Brain pericyte (primary cell): ENCODE measurements at regions not wholly inside any gene's neighbourhood (a gene's known extent, or its start where the extent isn't known, plus 50 kb on each side); places are given as distances from the start of the nearest gene placed in this dataset.
A peak's percentile ranks its signal among the peaks of the same experiment; 100 is the strongest.
"Not testable (repeated sequence)": the region's sequence is repeated elsewhere in the genome, so short reads cannot be mapped to it uniquely, and the experiment has no call there.

Experiments
- DNase-seq: peaks from one replicate; pipeline ENCODE4 v3.0.0-alpha.2; 2012; ENCODE audit warnings: low read depth, low spot score

DNA sequence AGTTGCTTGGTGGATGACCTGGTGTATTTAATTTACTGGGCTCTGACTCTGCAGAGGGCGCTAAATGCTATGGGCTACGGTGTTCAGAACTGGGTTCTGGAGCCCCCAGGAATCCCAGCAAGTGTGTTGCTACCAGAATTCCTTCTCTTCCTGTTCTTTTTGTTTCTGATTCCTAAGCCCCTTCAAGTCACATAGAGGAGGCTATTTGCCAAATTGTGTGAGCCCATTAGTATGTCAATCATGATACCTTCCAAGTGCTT, 358.2 kb upstream of the SPRED2 start:
- no peak for DNase-seq

DNA sequence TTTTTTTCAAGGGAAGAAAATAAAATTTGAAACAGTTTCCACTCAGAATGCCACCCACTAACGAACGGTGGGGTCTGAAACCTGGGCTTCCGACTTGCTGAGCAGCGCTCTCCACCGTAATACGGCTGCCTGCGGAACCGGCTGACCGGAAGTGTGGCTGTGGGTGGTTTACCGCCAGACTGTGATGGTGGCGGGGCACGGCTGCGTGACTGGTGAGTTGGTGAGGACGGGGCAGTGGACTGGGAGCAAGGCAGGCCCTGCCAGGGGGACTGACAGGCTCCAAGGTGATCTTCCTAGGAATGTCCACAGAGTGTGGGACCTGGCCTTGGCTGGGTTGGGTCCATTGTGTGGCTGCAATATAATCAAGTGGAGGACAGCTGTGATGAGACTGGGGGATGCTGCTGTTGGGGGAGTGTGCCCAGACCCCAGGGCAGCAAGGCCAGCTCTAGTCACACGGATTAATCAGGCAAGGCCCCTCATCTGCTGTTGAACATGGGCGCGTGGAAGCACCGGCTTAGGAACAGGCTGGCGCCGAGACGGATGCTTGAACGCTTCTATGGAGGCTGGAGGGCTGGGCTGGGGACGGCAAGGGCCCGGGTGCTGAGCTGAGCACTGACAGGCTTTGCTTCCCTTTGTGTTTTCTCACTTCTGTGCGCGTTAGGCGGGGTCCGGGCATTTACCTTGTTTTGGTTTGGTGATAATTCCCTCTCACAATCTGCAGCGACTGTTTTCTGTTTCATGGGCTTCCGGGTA, 357.7 kb upstream of the SPRED2 start:
- DNase-seq: no peak

DNA sequence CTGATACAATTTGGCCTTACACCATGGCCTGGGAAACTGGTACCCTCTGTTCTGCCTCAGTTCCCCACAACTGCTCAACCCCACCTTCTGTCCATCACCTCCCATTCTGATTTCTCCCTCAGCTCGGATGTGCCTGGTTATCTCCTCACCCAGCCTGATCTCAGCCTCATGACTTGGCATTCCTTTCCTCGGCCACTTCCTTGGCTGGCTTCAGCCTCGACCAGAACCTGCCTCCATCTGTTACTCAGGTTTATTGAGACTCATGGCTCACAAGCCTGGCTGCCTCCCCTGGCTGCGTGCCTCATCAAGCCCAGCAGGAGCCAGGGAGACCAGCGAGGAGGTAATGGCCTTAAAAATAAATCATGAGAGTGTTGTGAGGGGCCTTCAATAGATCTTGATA, 356.2 kb upstream of the SPRED2 start:
- DNase-seq: no peak

DNA sequence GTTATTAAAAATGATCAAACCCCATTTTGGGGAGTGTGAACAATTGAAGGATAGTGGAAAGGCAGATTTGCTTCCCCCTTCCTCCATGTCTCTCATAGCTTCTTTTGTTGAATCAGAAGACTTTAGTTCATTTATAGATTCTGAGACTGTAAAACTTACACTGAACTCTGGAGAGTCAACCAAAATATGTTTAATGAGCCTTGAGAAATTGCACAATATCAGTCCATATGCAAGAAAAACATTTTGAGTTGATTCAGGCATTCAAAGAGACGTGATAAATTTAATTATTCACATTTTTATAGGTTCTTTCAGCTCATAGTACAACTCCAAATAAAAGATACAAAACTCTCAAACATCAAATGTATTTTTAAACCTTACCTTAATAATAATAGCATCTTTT, 354.4 kb upstream of the SPRED2 start:
- DNase-seq: no peak

- no peak for DNase-seq
Measured at GRCh38 chr2:65786007-65786717, 353.8 kb upstream of the SPRED2 start.

DNA sequence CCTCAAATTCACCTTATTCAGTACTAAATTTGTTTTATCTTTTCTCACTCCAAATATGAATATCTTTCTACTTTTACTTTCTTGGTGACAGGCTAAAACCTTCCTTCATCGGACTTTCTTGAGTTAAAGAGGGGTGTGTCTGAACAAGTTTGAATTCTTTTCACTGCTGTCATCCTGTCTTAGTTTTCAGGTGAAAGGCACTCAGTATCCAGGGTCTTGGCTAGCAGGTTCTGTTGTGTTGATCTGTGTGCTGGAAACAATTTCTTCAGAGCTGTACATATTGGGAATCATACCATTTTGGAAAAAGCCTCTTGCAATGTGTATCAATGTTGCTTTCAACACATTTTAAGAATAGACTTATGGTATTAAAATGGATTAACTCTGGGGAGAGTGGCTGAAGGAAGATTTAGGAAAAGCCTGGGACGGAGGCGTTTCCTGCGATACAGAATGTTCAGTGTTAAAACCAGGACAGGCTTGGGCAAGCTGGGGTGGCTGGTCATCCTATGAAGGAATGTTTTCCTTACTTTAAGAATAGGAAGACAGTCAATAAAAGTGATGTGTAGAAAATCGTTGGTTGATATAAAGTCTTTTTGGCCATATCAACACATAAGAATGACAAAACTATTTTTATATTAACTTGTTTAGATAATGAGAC, 350.7 kb upstream of the SPRED2 start:
- DNase-seq: no peak

DNA sequence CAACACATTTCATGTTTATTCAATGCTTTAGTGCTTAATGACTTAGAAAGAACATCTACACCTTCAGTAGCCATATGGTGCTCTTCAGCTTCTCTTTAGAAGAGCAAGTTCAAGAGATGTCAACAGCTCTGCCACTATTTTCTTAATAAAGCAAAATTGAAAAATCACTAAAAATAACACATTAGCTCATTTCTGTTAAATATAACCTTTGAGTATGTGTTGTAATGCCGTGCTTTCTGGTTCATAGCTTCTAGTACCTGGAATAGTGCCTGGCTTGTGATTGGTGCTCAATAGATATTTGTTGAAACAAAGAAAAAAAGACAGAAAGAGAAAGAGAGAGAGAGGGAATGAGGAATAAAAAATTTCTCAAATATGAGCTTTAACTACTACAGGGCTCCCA, 349.8 kb upstream of the SPRED2 start:
- no peak for DNase-seq

DNA sequence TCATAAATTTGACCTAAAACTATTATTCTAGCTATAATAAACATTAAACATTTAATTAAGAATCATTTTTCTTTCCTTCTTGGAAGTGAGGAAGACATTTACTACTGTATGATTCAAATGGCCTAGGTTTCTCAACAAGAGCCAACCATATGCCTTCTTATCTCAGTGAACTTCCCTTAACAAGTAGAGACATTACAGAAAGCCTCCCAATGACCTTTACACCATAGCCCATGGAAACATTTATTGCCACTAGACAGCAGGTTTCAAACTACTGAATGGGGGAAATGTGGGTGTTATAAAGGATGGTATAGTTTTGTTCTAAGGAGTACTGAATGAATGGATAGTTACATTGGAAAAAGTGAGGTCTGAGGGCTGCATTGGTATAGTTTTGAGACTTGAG, 349.4 kb upstream of the SPRED2 start:
- no peak for DNase-seq

- DNase-seq: no peak
Measured at GRCh38 chr2:65779021-65779420, 346.6 kb upstream of the SPRED2 start.

GRCh38 chr2:65778137-65778536, 345.7 kb upstream of the SPRED2 start:
- DNase-seq: no peak

DNA sequence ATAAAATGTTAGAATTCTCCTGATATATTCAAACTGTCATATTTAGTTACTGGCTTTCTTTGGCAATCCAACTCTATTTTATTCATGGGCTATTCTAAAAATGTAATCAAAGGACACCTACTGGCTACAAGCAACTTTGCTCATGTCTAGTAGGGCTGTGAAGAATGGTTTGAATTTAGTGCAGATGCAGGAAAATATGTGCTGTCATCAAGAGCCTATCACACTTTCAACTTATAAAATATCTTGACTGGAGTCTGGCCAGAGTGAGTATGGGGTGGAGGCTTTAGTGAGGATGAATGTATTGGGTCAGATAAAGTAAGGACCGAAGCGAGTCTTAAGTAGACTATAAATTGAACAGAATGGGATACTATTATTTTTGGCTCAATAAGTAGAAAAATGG, 343.4 kb upstream of the SPRED2 start:
- DNase-seq: no peak

DNA sequence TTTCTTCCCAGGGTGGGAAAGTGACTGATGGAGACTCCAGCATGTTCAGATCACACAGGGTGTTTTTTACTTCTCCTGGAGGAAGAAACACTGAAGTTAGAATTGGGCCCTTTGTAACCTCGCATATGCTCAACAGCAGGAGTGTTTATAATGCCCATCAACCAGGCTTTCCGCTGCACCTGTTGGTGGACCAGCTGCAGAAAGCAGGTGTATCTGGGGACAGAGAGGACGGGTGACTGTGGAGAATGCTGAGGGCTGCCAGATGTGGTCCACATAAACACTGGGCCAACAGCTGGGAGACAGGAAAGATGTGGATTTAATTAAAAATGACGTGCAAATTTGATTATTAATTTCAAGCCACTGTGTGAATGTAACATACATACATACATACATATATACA, 335.5 kb upstream of the SPRED2 start:
- DNase-seq: no peak

DNA sequence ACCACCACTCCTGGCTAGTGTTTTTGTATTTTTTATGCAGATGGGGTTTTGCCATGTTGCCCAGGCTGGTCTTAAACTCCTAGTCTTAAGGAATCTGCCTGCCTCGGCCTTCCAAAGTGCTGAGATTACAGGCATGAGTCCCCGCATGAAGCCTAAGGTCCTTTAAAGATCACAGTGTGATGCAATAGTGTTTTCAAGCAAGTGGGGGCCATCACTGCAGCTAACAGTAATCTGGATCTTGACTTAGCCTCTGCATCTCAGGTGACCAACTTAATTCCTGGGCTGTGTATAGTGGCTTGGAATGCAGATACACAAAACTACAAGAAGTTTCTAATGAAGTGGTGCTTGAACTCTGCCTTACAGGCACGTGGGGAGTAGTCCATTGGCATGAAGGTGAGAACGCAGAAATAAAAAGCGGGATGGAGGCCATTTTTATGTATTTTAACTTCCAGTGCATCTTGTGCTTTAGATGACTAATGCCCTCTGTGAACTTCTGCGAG, 334.4 kb upstream of the SPRED2 start:
- no peak for DNase-seq

DNA sequence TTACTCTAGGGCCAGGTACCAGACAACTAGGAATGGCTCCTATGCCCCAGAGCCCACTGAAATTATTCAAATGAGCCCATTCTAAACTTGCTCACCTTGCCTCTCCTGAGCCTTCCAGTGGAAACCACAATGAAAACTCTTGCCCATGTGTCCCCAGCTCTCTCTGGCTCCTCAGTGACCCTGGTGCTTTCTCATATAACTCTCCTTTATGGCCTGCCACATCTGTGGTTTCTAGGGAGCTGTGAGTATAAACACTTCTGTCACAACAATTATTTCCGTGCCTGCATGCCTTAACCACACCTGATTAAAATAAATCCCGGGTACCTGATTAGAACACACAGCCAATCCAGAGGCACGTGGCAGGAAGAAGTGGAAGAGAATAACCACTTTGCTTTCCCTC, 333.0 kb upstream of the SPRED2 start:
- no peak for DNase-seq

GRCh38 chr2:65762068-65762467, 329.7 kb upstream of the SPRED2 start:
- DNase-seq: no peak

DNA sequence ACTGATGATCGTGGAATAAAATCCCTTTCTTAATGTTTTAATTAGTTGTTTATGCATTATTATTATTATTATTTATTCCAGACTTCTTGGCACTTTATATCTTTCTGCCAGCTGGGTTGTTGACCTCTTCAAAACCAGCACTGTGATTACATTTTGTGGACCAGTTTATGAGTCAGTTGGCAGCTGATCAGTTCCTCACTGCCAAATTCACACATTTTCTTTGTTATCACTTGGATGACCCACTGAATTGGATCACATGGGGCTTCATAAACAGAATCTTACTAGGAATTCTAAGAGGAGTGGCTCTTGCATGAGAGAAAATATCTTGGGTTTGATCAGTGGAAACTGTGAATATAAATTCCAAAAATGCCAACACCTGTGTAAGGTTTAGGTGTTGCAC, 321.8 kb upstream of the SPRED2 start:
- no peak for DNase-seq

- DNase-seq: no peak
Measured at GRCh38 chr2:65751408-65751807, 319.0 kb upstream of the SPRED2 start.

- DNase-seq: peak; percentile 92
Measured at GRCh38 chr2:65749545-65749944, 317.1 kb upstream of the SPRED2 start.

DNA sequence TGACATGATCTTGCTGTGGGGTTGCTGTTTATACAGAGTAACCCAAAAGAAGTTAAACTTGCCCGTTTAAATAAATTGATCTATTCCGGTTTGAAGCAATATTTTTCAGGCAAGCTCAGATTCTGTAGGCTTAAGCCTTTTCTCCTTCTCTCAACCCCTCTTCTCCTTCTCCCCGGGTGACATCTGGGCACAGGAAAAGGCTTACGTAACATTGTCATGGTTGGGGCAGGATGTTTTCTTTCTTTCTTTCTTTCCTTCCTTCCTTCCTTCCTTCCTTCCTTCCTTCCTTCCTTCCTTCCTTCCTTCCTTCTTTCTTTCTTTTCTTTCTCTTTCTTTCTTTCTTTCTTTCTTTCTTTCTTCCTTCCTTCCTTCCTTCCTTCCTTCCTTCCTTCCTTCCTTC, 315.5 kb upstream of the SPRED2 start:
- not testable (repeated sequence) for DNase-seq

DNA sequence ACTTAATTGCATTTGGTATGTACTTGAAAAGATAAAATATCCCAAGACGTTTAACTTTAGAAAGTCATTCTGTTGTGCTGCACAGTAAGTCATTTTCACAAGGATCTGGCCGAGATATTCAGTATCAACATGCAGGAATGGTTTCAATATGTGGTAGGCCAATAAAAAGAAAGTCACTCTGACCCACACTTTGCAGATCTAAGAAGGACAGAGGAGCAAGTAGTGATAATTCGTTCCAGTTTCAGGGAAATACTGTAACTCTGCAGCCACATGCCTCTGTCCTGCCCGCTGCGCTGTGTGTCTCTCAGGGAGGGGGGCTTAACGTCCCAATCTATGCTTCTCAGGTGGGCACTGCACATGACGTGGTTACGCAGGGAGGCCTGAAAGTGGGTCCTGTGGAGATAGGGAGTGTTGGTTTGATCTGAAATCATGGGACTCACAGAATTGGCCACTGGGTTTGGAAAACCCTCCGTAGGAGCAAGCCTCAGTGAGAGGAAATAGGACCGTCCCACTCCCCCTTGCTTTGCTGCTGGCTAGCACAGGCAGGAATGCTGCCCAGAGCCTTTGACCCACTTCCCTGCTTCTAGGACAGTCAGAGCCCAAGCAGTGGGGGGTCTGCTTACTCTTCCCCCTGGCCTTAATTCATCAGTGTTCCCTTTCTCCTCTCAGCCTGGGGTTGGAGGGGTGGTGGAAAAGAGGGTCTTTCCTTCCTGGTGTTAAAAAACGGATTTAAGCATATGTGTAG, 314.7 kb upstream of the SPRED2 start:
- no peak for DNase-seq

GRCh38 chr2:65744477-65745200, 312.2 kb upstream of the SPRED2 start:
- no peak for DNase-seq

GRCh38 chr2:65742977-65743376, 310.6 kb upstream of the SPRED2 start:
- DNase-seq: no peak
